Osteoblast (primary cell): ENCODE measurements at regions not wholly inside any gene's neighbourhood (a gene's known extent, or its start where the extent isn't known, plus 50 kb on each side); places are given as distances from the start of the nearest gene placed in this dataset.

Experiments
- DNase-seq: peaks from one replicate; pipeline ENCODE4 v3.0.0; 2011; ENCODE audit warnings: low spot score, mixed read lengths; ENCODE audit not compliant: insufficient read length; ENCODE audit errors: missing footprints
- H2AFZ ChIP-seq: 2 replicates; pipeline ENCODE4 v1.6.0; 2011; ENCODE audit warnings: mild to moderate bottlenecking, low read length
- H3K27ac ChIP-seq: 2 replicates; pipeline ENCODE4 v1.5.1; 2011; ENCODE audit warnings: mild to moderate bottlenecking, low read depth, low read length, moderate library complexity
- H3K27me3 ChIP-seq: 2 replicates; pipeline ENCODE4 v1.6.0; 2012; ENCODE audit warnings: mild to moderate bottlenecking, control low read depth, inconsistent platforms, low read length, moderate library complexity; ENCODE audit not compliant: insufficient read depth
- H3K36me3 ChIP-seq: 2 replicates; pipeline ENCODE4 v1.5.1; 2011; ENCODE audit warnings: mild to moderate bottlenecking, low read length, control low read depth, moderate library complexity; ENCODE audit not compliant: insufficient read depth
- H3K4me1 ChIP-seq: 2 replicates; pipeline ENCODE4 v1.5.1; 2011; ENCODE audit warnings: mild to moderate bottlenecking, low read length, control low read depth, moderate library complexity; ENCODE audit not compliant: insufficient read depth
- H3K4me2 ChIP-seq: 2 replicates; pipeline ENCODE4 v1.6.0; 2011; ENCODE audit warnings: mild to moderate bottlenecking, low read length; ENCODE audit not compliant: insufficient read depth
- H3K4me3 ChIP-seq: fragments of 200-600 bp; sonication (generic); 3 replicates; pipeline ENCODE4 v1.5.1; 2012; ENCODE audit warnings: mild to moderate bottlenecking, low read length, inconsistent platforms; ENCODE audit not compliant: insufficient read depth
- H3K79me2 ChIP-seq: 2 replicates; pipeline ENCODE4 v1.6.0; 2012; ENCODE audit warnings: mild to moderate bottlenecking, low read length, control low read depth, inconsistent platforms; ENCODE audit not compliant: insufficient read depth
- H3K9me3 ChIP-seq: 2 replicates; pipeline ENCODE4 v1.5.1; 2011; ENCODE audit warnings: low read depth, low read length, control low read depth
- H4K20me1 ChIP-seq: 2 replicates; pipeline ENCODE4 v1.6.0; 2012; ENCODE audit warnings: mild to moderate bottlenecking, low read length, control low read depth; ENCODE audit not compliant: insufficient read depth
- TF ChIP-seq, protein P1 (sequence below): IDR thresholded peaks from 2 replicates; pipeline ENCODE4 v1.5.1; 2011; ENCODE audit warnings: mild to moderate bottlenecking, low read depth, low read length, moderate library complexity; ENCODE audit errors: extremely low read depth

DNA sequence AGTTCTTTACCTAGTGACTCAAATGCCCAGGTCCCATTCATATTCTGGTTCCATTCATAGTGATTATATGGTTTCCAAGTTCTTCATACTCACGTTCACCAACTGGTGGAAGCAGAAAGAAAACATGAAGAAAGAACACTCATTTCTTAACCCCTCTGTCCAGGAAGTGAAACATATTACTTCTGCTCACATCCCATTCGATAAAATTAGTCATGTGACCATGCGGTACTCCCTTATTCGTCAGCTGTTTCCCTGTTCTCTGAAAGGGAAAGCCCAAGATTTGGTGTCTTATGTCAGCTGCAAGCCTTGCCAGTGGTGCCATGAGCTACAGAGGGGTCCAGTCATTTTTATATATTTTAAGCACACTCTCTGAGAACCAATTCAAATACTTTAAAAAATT, 387.0 kb upstream of the DMAC1 start:
- Histone ChIP-seq H2AFZ (no peak overlapping the region), H3K36me3 (no peaks in the 10 kb centered on the region), H4K20me1 (no peaks in the 10 kb centered on the region), H3K4me2 (no peak overlapping the region), H3K9me3 (no peaks in the 10 kb centered on the region), H3K79me2 (no peaks in the 10 kb centered on the region), H3K4me3 (no peak overlapping the region), H3K27ac (no peak overlapping the region), H3K27me3 (no peaks in the 10 kb centered on the region), H3K4me1 (no peaks in the 10 kb centered on the region)
- TF ChIP-seq, protein P1, sequence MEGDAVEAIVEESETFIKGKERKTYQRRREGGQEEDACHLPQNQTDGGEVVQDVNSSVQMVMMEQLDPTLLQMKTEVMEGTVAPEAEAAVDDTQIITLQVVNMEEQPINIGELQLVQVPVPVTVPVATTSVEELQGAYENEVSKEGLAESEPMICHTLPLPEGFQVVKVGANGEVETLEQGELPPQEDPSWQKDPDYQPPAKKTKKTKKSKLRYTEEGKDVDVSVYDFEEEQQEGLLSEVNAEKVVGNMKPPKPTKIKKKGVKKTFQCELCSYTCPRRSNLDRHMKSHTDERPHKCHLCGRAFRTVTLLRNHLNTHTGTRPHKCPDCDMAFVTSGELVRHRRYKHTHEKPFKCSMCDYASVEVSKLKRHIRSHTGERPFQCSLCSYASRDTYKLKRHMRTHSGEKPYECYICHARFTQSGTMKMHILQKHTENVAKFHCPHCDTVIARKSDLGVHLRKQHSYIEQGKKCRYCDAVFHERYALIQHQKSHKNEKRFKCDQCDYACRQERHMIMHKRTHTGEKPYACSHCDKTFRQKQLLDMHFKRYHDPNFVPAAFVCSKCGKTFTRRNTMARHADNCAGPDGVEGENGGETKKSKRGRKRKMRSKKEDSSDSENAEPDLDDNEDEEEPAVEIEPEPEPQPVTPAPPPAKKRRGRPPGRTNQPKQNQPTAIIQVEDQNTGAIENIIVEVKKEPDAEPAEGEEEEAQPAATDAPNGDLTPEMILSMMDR: no peak
- DNase-seq: peak; percentile 1

DNA sequence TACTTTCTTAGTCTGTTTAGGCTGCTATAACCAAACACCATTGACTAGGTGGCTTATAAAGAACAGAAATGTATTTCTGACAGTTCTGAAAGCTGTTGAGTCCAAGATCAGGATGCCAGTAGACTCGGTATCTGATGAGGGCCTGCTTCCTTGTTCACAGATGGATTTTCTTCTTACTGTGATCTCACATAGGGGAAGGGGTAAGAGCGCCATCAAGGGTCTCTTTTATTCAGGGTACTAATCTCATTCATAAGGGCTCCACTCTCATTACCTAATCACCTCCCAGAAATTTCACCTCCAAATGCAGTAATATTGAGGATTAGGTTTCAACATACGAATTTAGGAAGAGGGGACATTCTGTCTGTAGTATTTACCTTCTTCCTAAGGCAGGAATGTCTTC, 384.0 kb upstream of the DMAC1 start:
- no peak overlapping the region for H2AFZ ChIP-seq
- no peaks in the 10 kb centered on the region for H3K36me3 ChIP-seq
- no peak overlapping the region for H3K4me2 ChIP-seq
- no peak overlapping the region for H3K27ac ChIP-seq
- H3K9me3 ChIP-seq: no peaks in the 10 kb centered on the region
- H3K4me1 ChIP-seq: no peaks in the 10 kb centered on the region
- TF ChIP-seq, protein P1: no peak
- DNase-seq: no peak
- H4K20me1 ChIP-seq: no peaks in the 10 kb centered on the region
- no peaks in the 10 kb centered on the region for H3K79me2 ChIP-seq
- H3K27me3 ChIP-seq: no peaks in the 10 kb centered on the region
- H3K4me3 ChIP-seq: no peak overlapping the region

DNA sequence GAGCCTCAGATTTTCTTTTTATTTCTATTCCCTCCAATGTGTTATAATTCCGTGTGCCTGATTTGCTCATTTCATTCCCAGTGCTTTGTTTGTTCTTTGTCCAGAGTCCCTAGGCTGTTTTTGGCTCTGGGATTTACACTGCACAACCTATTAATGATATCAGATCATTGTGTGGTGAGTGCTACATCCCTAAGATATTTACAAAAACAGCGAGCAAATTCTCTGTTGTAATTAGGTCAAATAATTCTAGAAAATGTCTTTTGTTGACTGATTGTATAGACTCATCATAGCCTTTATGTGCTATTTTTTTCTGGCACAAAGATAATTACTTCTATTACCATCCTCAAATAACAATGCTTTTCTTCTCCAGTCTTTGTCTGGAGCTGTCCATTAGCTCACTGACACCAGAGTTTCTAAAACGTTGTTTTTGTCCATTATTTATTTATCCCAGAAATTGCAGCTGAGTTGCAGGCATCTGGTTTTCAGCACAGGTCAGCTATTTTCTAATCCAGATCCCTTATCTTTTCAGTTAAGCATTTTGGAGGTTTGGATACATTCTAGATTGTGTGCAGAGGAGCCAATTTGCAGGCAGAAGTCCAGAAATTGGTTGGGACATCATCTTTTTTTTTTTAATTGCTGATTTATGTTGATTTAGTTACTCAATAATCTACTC, 379.9 kb upstream of the DMAC1 start:
- Histone ChIP-seq H3K4me3 (no peak overlapping the region), H3K27ac (no peak overlapping the region), H3K27me3 (no peaks in the 10 kb centered on the region), H3K4me2 (no peak overlapping the region), H3K9me3 (no peaks in the 10 kb centered on the region), H2AFZ (no peak overlapping the region), H3K79me2 (no peaks in the 10 kb centered on the region), H3K36me3 (no peaks in the 10 kb centered on the region), H4K20me1 (no peaks in the 10 kb centered on the region), H3K4me1 (no peaks in the 10 kb centered on the region)
- TF ChIP-seq, protein P1: no peak
- DNase-seq: no peak

DNA sequence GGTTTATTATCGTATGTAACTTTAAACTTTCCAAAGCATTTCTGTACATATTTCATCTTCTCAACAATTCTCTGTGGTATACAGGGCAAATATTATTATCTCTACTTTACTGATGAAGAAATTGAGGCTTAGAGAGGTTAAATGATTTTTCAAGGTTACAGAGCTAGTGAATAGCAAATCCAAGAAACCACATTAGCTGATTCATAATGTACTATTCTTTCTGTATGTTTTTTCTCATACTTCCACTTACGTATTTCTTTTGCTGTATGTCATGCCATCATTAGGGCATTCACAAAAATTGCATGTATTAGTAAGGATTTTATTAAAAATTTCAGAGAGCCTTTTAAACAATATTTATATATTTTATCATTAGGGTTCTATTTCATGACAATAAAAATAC, 372.4 kb upstream of the DMAC1 start:
- Histone ChIP-seq H3K36me3 (no peaks in the 10 kb centered on the region), H3K4me1 (no peaks in the 10 kb centered on the region), H4K20me1 (no peaks in the 10 kb centered on the region), H3K27ac (no peak overlapping the region), H2AFZ (no peak overlapping the region), H3K4me3 (no peak overlapping the region), H3K4me2 (no peak overlapping the region), H3K9me3 (no peaks in the 10 kb centered on the region), H3K79me2 (no peaks in the 10 kb centered on the region), H3K27me3 (no peaks in the 10 kb centered on the region)
- DNase-seq: no peak
- TF ChIP-seq, protein P1: no peak
